Neural progenitor cell (in vitro differentiated cells): ENCODE measurements at regions not wholly inside any gene's neighbourhood (a gene's known extent, or its start where the extent isn't known, plus 50 kb on each side); places are given as distances from the start of the nearest gene placed in this dataset.

Experiments
- DNase-seq: peaks from one replicate; pipeline ENCODE4 v3.0.0-alpha.2; 2016; ENCODE audit warnings: low spot score
- H2AFZ ChIP-seq: fragments of 200-600 bp; sonication (generic); replicated peaks from 2 replicates; pipeline ENCODE4 v1.6.1; 2016; ENCODE audit warnings: antibody characterized with exemption
- H3F3A ChIP-seq: fragments of 200-600 bp; sonication (generic); 2 replicates; pipeline ENCODE4 v1.6.1; 2016; ENCODE audit warnings: antibody characterized with exemption, low read depth
- H3K27ac ChIP-seq: fragments of 200-600 bp; sonication (generic); 2 replicates; pipeline ENCODE4 v1.5.1; 2016; ENCODE audit warnings: mild to moderate bottlenecking
- H3K27me3 ChIP-seq: fragments of 200-600 bp; sonication (generic); 2 replicates; pipeline ENCODE4 v1.6.1; 2016; ENCODE audit warnings: mild to moderate bottlenecking, moderate library complexity
- H3K36me3 ChIP-seq: fragments of 200-600 bp; sonication (generic); 2 replicates; pipeline ENCODE4 v1.5.1; 2016
- H3K4me1 ChIP-seq: fragments of 200-600 bp; sonication (generic); 2 replicates; pipeline ENCODE4 v1.6.1; 2016; ENCODE audit warnings: mixed run types
- H3K4me2 ChIP-seq: fragments of 200-600 bp; sonication (generic); 2 replicates; pipeline ENCODE4 v1.6.1; 2016
- H3K4me3 ChIP-seq: fragments of 200-600 bp; sonication (generic); 2 replicates; pipeline ENCODE4 v1.5.1; 2016
- H3K79me2 ChIP-seq: fragments of 200-600 bp; sonication (generic); 2 replicates; pipeline ENCODE4 v1.6.1; 2016; ENCODE audit warnings: low read depth
- H3K9ac ChIP-seq: fragments of 200-600 bp; sonication (generic); 2 replicates; pipeline ENCODE4 v1.6.1; 2016
- H3K9me3 ChIP-seq: fragments of 200-600 bp; sonication (generic); 2 replicates; pipeline ENCODE4 v1.5.1; 2016; ENCODE audit warnings: low read depth
- H4K20me1 ChIP-seq: fragments of 200-600 bp; sonication (generic); 2 replicates; pipeline ENCODE4 v1.6.1; 2016; ENCODE audit warnings: low read depth
- H3K27ac Mint-ChIP-seq: 3 replicates; pipeline ENCODE4 v1.8.0; 2021; ENCODE audit warnings: mixed read lengths
- H3K27me3 Mint-ChIP-seq: 2 replicates; pipeline ENCODE4 v1.8.0; 2022; ENCODE audit warnings: low read depth, mild to moderate bottlenecking, inconsistent platforms, moderate library complexity, mixed read lengths; ENCODE audit not compliant: insufficient read depth
- H3K36me3 Mint-ChIP-seq: 3 replicates; pipeline ENCODE4 v1.8.0; 2021; ENCODE audit warnings: mixed read lengths
- H3K4me1 Mint-ChIP-seq: 3 replicates; pipeline ENCODE4 v1.8.0; 2021; ENCODE audit warnings: mixed read lengths
- H3K4me3 Mint-ChIP-seq: 3 replicates; pipeline ENCODE4 v1.8.0; 2021; ENCODE audit warnings: mild to moderate bottlenecking, moderate library complexity, mixed read lengths
- H3K9me3 Mint-ChIP-seq: 3 replicates; pipeline ENCODE4 v1.8.0; 2020; ENCODE audit warnings: mixed read lengths
- EZH2 ChIP-seq: fragments of 200-600 bp; sonication (generic); IDR thresholded peaks from 2 replicates; pipeline ENCODE4 v1.6.1; 2017; ENCODE audit warnings: antibody characterized with exemption, mild to moderate bottlenecking, moderate library complexity
- EZH2phosphoT487 ChIP-seq: fragments of 200-600 bp; sonication (generic); IDR thresholded peaks from 2 replicates; pipeline ENCODE4 v1.6.1; 2017; ENCODE audit warnings: antibody characterized with exemption
- TF ChIP-seq, protein P1 (sequence below): fragments of 200-600 bp; sonication (generic); IDR thresholded peaks from 2 replicates; pipeline ENCODE4 v1.5.1; 2017; ENCODE audit warnings: antibody characterized with exemption, mild to moderate bottlenecking

DNA sequence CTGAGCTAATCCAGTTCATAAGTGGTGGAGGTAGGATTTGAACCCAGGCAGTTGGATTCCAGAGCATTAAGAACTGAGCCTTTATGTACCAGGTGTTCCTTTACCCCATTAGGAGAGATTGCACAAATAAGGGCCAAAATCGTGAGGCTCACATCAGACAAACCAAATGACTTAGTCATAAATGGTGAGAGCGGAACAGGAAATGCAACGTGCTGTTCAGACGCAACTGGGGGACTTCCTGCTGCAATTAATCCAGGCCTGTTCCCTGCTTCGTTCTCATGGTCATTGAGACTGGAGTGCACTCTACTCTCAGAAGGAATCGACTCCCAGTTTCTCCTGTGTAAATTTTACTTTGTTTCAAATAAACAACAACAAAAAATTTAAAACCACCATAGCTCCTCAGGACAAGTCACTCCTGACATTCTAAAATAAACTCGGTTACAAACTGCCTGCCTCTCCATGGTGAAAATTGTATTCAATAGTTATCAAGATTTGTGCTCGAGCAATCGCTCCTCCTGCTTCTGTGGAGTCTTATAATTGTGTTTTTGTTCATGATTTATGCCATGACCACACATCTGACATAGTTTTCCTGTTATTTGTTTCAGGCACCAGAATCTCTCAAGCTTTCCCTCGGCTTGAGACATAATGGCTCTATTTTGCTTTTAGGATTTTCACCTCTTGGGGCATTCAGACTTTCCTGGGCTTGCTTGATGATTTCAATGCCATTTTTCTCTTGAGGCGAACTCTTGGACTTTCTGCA lies 115.3 kb upstream of the BMPER start:
- H3K79me2 ChIP-seq = no peaks in the 10 kb centered on the region
- H3K27me3 ChIP-seq = no peaks in the 10 kb centered on the region
- H3K36me3 Mint-ChIP-seq = no peaks in the 10 kb centered on the region
- no peaks in the 10 kb centered on the region for H3K9me3 Mint-ChIP-seq
- no peaks in the 10 kb centered on the region for H3K4me1 Mint-ChIP-seq
- H3K27me3 Mint-ChIP-seq = no peaks in the 10 kb centered on the region
- H3K4me3 Mint-ChIP-seq = no peak overlapping the region
- no peaks in the 10 kb centered on the region for H3K36me3 ChIP-seq
- peak overlapping the region; percentile 61 for H2AFZ ChIP-seq
- TF ChIP-seq EZH2phosphoT487 (no peak), EZH2 (no peak)
- TF ChIP-seq, protein P1, sequence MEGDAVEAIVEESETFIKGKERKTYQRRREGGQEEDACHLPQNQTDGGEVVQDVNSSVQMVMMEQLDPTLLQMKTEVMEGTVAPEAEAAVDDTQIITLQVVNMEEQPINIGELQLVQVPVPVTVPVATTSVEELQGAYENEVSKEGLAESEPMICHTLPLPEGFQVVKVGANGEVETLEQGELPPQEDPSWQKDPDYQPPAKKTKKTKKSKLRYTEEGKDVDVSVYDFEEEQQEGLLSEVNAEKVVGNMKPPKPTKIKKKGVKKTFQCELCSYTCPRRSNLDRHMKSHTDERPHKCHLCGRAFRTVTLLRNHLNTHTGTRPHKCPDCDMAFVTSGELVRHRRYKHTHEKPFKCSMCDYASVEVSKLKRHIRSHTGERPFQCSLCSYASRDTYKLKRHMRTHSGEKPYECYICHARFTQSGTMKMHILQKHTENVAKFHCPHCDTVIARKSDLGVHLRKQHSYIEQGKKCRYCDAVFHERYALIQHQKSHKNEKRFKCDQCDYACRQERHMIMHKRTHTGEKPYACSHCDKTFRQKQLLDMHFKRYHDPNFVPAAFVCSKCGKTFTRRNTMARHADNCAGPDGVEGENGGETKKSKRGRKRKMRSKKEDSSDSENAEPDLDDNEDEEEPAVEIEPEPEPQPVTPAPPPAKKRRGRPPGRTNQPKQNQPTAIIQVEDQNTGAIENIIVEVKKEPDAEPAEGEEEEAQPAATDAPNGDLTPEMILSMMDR = no peak
- H3F3A ChIP-seq = no peaks in the 10 kb centered on the region
- peak overlapping the region; percentile 6 for H3K4me2 ChIP-seq
- peaks cover 9% of the 10 kb centered on the region for H3K4me1 ChIP-seq
- no peaks in the 10 kb centered on the region for H3K9me3 ChIP-seq
- H3K4me3 ChIP-seq = no peak overlapping the region
- DNase-seq = no peak
- H3K27ac Mint-ChIP-seq = peak overlapping the region; percentile 44
- H4K20me1 ChIP-seq = no peaks in the 10 kb centered on the region
- H3K27ac ChIP-seq = no peak overlapping the region
- no peak overlapping the region for H3K9ac ChIP-seq

- Histone ChIP-seq H3F3A (no peaks in the 10 kb centered on the region), H3K36me3 (no peaks in the 10 kb centered on the region), H3K27ac (no peak overlapping the region), H3K4me3 (no peak overlapping the region), H3K27me3 (no peaks in the 10 kb centered on the region), H2AFZ (peak overlapping the region; percentile 61), H3K9ac (no peak overlapping the region), H4K20me1 (no peaks in the 10 kb centered on the region), H3K4me2 (peak overlapping the region; percentile 6), H3K9me3 (no peaks in the 10 kb centered on the region), H3K79me2 (no peaks in the 10 kb centered on the region), H3K4me1 (peaks cover 11% of the 10 kb centered on the region)
- peak overlapping the region; percentile 44 for H3K27ac Mint-ChIP-seq
- no peak overlapping the region for H3K4me3 Mint-ChIP-seq
- H3K36me3 Mint-ChIP-seq = no peaks in the 10 kb centered on the region
- TF ChIP-seq EZH2 (no peak), EZH2phosphoT487 (no peak)
- TF ChIP-seq, protein P1 = no peak
- DNase-seq = peak; percentile 27
- H3K9me3 Mint-ChIP-seq = no peaks in the 10 kb centered on the region
- H3K27me3 Mint-ChIP-seq = no peaks in the 10 kb centered on the region
- no peaks in the 10 kb centered on the region for H3K4me1 Mint-ChIP-seq
Measured at GRCh38 chr7:33790746-33791145, 114.6 kb upstream of the BMPER start.

DNA sequence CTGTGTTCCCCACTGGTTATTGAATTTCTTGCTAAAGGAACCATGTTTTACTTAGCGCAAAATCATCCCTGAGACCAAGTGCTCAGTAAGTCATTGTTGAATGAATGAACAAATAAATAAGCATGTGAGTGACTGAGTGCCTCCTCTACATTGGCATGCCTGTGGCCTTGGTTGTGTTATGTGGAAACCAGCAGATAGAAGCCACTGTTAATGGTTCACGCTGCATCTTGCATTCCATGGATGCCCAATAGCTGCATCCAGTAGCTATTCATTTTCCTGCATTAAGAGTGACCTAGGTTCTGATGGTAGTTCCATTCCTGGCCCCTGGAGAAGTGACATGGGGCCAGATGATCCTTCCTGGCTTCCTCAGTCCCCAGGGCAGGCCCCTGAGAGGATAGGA lies 113.3 kb upstream of the BMPER start:
- H3K9me3 Mint-ChIP-seq = peaks cover 2% of the 10 kb centered on the region
- Histone ChIP-seq H3K4me3 (no peak overlapping the region), H3F3A (no peaks in the 10 kb centered on the region), H3K4me1 (peaks cover 15% of the 10 kb centered on the region), H4K20me1 (no peaks in the 10 kb centered on the region), H3K27me3 (no peaks in the 10 kb centered on the region), H3K9me3 (no peaks in the 10 kb centered on the region), H3K36me3 (no peaks in the 10 kb centered on the region), H3K4me2 (no peak overlapping the region), H3K79me2 (no peaks in the 10 kb centered on the region), H3K27ac (no peak overlapping the region), H2AFZ (no peak overlapping the region), H3K9ac (no peak overlapping the region)
- peaks cover 2% of the 10 kb centered on the region for H3K36me3 Mint-ChIP-seq
- TF ChIP-seq EZH2 (no peak), EZH2phosphoT487 (no peak)
- TF ChIP-seq, protein P1 = no peak
- no peaks in the 10 kb centered on the region for H3K27me3 Mint-ChIP-seq
- no peak for DNase-seq
- H3K4me3 Mint-ChIP-seq = no peak overlapping the region
- H3K4me1 Mint-ChIP-seq = no peaks in the 10 kb centered on the region
- H3K27ac Mint-ChIP-seq = no peak overlapping the region
